IMR-90 (cell line): ENCODE measurements at regions not wholly inside any gene's neighbourhood (a gene's known extent, or its start where the extent isn't known, plus 50 kb on each side); places are given as distances from the start of the nearest gene placed in this dataset.

Experiments
- ATAC-seq: fragments of 200-7000 bp; cut with Tn5 transposase; 2 replicates; pipeline ENCODE4 v1.9.1; 2020; ENCODE audit warnings: low read depth, mild to moderate bottlenecking, moderate library complexity
- BruUV-seq: library from RNA; stranded (reverse); fragments of 400-500 nt; replicated peaks from 2 replicates; lab custom pipeline; 2021; lab: Mats Ljungman, UMichigan
- CTCF ChIA-PET: fragments of 300-600 bp; formaldehyde crosslinking; extraction: SDS; loops from one replicate; lab custom pipeline; 2021; ENCODE audit warnings: antibody characterized with exemption; lab: Yijun Ruan, JAX
- POLR2A ChIA-PET: fragments of 300-600 bp; sonication (Branson Sonifier 250); formaldehyde crosslinking; loops from one replicate; lab custom pipeline; 2022; ENCODE audit warnings: antibody characterized with exemption; ENCODE audit not compliant: unreplicated experiment; lab: Charles Lee
- DNase-seq: peaks from one replicate; pipeline ENCODE4 v3.0.0; 2013
- H2AFZ ChIP-seq: replicated peaks from 2 replicates; pipeline ENCODE3; 2013; ENCODE audit warnings: low read length, mild to moderate bottlenecking; ENCODE audit not compliant: poor library complexity
- H2AK5ac ChIP-seq: 2 replicates; pipeline ENCODE4 v1.6.1; 2013; ENCODE audit warnings: low read depth, low read length, inconsistent platforms
- H2AK9ac ChIP-seq: replicated peaks from 2 replicates; pipeline ENCODE3; 2013; ENCODE audit warnings: mild to moderate bottlenecking, low read depth, low read length, moderate library complexity; ENCODE audit not compliant: poor library complexity
- H2BK120ac ChIP-seq: 2 replicates; pipeline ENCODE4 v1.6.1; 2013; ENCODE audit warnings: low read depth, low read length, inconsistent platforms
- H2BK15ac ChIP-seq: 3 replicates; pipeline ENCODE4 v1.6.1; 2013; ENCODE audit warnings: low read depth, low read length, inconsistent platforms
- H2BK20ac ChIP-seq: 2 replicates; pipeline ENCODE4 v1.6.1; 2013; ENCODE audit warnings: low read depth, mild to moderate bottlenecking, inconsistent platforms, low read length, moderate library complexity
- H2BK5ac ChIP-seq: 2 replicates; pipeline ENCODE4 v1.6.1; 2013; ENCODE audit warnings: mild to moderate bottlenecking, low read depth, low read length, inconsistent platforms; ENCODE audit not compliant: poor library complexity, severe bottlenecking
- H3K14ac ChIP-seq: replicated peaks from 2 replicates; pipeline ENCODE4 v1.6.1; 2013; ENCODE audit warnings: low read depth, low read length, inconsistent platforms
- H3K18ac ChIP-seq: 2 replicates; pipeline ENCODE4 v1.6.1; 2013; ENCODE audit warnings: low read depth, low read length, control low read depth
- H3K23ac ChIP-seq: 2 replicates; pipeline ENCODE4 v1.6.1; 2013; ENCODE audit warnings: low read depth, low read length, inconsistent platforms
- H3K27ac ChIP-seq: 2 replicates; pipeline ENCODE4 v1.5.1; 2013; ENCODE audit warnings: mild to moderate bottlenecking, control low read depth, low read length; ENCODE audit not compliant: insufficient read depth
- H3K27me3 ChIP-seq: 2 replicates; pipeline ENCODE4 v1.6.1; 2013; ENCODE audit warnings: low read length; ENCODE audit not compliant: control insufficient read depth, insufficient read depth
- H3K36me3 ChIP-seq: 2 replicates; pipeline ENCODE4 v1.6.1; 2013; ENCODE audit warnings: low read length, mixed read lengths; ENCODE audit not compliant: control insufficient read depth, insufficient read depth
- H3K4ac ChIP-seq: 2 replicates; pipeline ENCODE4 v1.6.1; 2013; ENCODE audit warnings: low read depth, low read length, inconsistent platforms
- H3K4me1 ChIP-seq: 2 replicates; pipeline ENCODE4 v1.6.1; 2013; ENCODE audit warnings: low read length, mixed read lengths; ENCODE audit not compliant: control insufficient read depth, insufficient read depth
- H3K4me2 ChIP-seq: 2 replicates; pipeline ENCODE4 v1.6.1; 2013; ENCODE audit warnings: low read depth, mild to moderate bottlenecking, control low read depth, low read length, moderate library complexity
- H3K4me3 ChIP-seq: 2 replicates; pipeline ENCODE4 v1.5.1; 2013; ENCODE audit warnings: low read depth, mild to moderate bottlenecking, control low read depth, low read length, moderate library complexity; ENCODE audit not compliant: insufficient read depth
- H3K56ac ChIP-seq: 2 replicates; pipeline ENCODE4 v1.6.1; 2013; ENCODE audit warnings: low read length, inconsistent platforms; ENCODE audit not compliant: insufficient read depth; ENCODE audit errors: extremely low read depth
- H3K79me1 ChIP-seq, 2 experiments: 2 replicates each; pipeline ENCODE4 v1.6.1; 2013; ENCODE audit warnings: low read length in 2 of 2, inconsistent platforms in 1 of 2, low read depth in 1 of 2
- H3K9ac ChIP-seq: 2 replicates; pipeline ENCODE4 v1.6.1; 2013; ENCODE audit warnings: low read depth, low read length, control low read depth
- H3K9me1 ChIP-seq: 2 replicates; pipeline ENCODE4 v1.6.1; 2013; ENCODE audit warnings: low read length, inconsistent platforms; ENCODE audit not compliant: insufficient read depth
- H3K9me3 ChIP-seq: 2 replicates; pipeline ENCODE4 v1.6.1; 2013; ENCODE audit warnings: low read length; ENCODE audit not compliant: control insufficient read depth, insufficient read depth
- H4K20me1 ChIP-seq: 2 replicates; pipeline ENCODE4 v1.6.1; 2013; ENCODE audit warnings: low read length, inconsistent platforms; ENCODE audit not compliant: insufficient read depth
- H4K5ac ChIP-seq: 2 replicates; pipeline ENCODE4 v1.6.1; 2013; ENCODE audit warnings: mild to moderate bottlenecking, low read depth, low read length, control low read depth
- H4K8ac ChIP-seq, 2 experiments: 2 replicates each; pipeline ENCODE4 v1.6.1; 2013; ENCODE audit warnings: low read depth in 2 of 2, low read length in 2 of 2, control low read depth in 1 of 2, inconsistent platforms in 1 of 2
- H4K91ac ChIP-seq: 2 replicates; pipeline ENCODE4 v1.6.1; 2013; ENCODE audit warnings: low read depth, low read length, inconsistent platforms; ENCODE audit not compliant: insufficient read depth
- BHLHE40 ChIP-seq: fragments of 150-350 bp; IDR thresholded peaks from 2 replicates; pipeline ENCODE4 v1.6.1; 2016; ENCODE audit warnings: mild to moderate bottlenecking, low read depth, low read length
- CEBPB ChIP-seq: IDR thresholded peaks from 2 replicates; pipeline ENCODE4 v1.6.1; 2012; ENCODE audit warnings: low read depth, low read length, improper control_type of control experiment
- CHD1 ChIP-seq: IDR thresholded peaks from 2 replicates; pipeline ENCODE4 v1.6.1; 2012; ENCODE audit warnings: low read depth, low read length, improper control_type of control experiment
- CTCF ChIP-seq: conservative IDR thresholded peaks from 2 replicates; pipeline ENCODE4 v1.5.1; 2012; ENCODE audit warnings: mild to moderate bottlenecking, low read depth, low read length, improper control_type of control experiment
- ELK1 ChIP-seq: fragments of 150-350 bp; IDR thresholded peaks from 2 replicates; pipeline ENCODE4 v1.6.1; 2016; ENCODE audit warnings: low read depth, mild to moderate bottlenecking, low read length, moderate library complexity, borderline replicate concordance
- FOS ChIP-seq: fragments of 150-350 bp; IDR thresholded peaks from 2 replicates; pipeline ENCODE4 v1.6.1; 2016; ENCODE audit warnings: low read depth, low read length
- MAFK ChIP-seq: IDR thresholded peaks from 2 replicates; pipeline ENCODE4 v1.6.1; 2012; ENCODE audit warnings: low read depth, low read length, improper control_type of control experiment
- MAZ ChIP-seq: IDR thresholded peaks from 2 replicates; pipeline ENCODE4 v1.6.1; 2012; ENCODE audit warnings: low read depth, mild to moderate bottlenecking, low read length, improper control_type of control experiment, moderate library complexity, borderline replicate concordance
- MXI1 ChIP-seq: IDR thresholded peaks from 2 replicates; pipeline ENCODE4 v1.6.1; 2012; ENCODE audit warnings: low read depth, mild to moderate bottlenecking, low read length, moderate library complexity, borderline replicate concordance
- POLR2A ChIP-seq: IDR thresholded peaks from 2 replicates; pipeline ENCODE4 v1.6.1; 2012; ENCODE audit warnings: mild to moderate bottlenecking, low read depth, low read length
- RAD21 ChIP-seq: IDR thresholded peaks from 2 replicates; pipeline ENCODE4 v1.6.1; 2012; ENCODE audit warnings: low read length, improper control_type of control experiment
- RCOR1 ChIP-seq: IDR thresholded peaks from 2 replicates; pipeline ENCODE4 v1.6.1; 2012; ENCODE audit warnings: mild to moderate bottlenecking, low read length, improper control_type of control experiment; ENCODE audit not compliant: insufficient replicate concordance
- RFX5 ChIP-seq: IDR thresholded peaks from 2 replicates; pipeline ENCODE4 v1.8.0; 2012; ENCODE audit warnings: low read depth, mild to moderate bottlenecking, low read length, moderate library complexity
- SMC3 ChIP-seq: fragments of 150-350 bp; IDR thresholded peaks from 2 replicates; pipeline ENCODE4 v1.6.1; 2016; ENCODE audit warnings: low read depth, mild to moderate bottlenecking, antibody characterized with exemption, low read length, moderate library complexity
- USF2 ChIP-seq: fragments of 150-350 bp; IDR thresholded peaks from 2 replicates; pipeline ENCODE4 v1.6.1; 2017; ENCODE audit warnings: mild to moderate bottlenecking, antibody characterized with exemption, low read length, low read depth
- WGBS, 2 experiments: methylation state at CpG; one replicate each; pipeline versions ENCODE4 v1.1.5 to v1.1.7; 2013; ENCODE audit warnings: missing lambda C conversion rate in 2 of 2; ENCODE audit not compliant: insufficient read length in 1 of 2; ENCODE audit errors: extremely low coverage in 2 of 2; 5-methylcytosine and 5-hydroxymethylcytosine counted together
- dilution Hi-C: fragments of 300-500 bp; cut with HindIII; formaldehyde crosslinking; loops from one replicate; pipeline ENCODE4 v1.14.3; 2018; ENCODE audit warnings: low sequenced_read_pairs; ENCODE audit not compliant: unreplicated experiment
- in situ Hi-C: fragments of 300-500 bp; cut with MboI; formaldehyde crosslinking; loops from 3 replicates; pipeline ENCODE4 v1.14.3; 2019; ENCODE audit warnings: low sequenced_read_pairs, inconsistent platforms, mixed read lengths
- intact Hi-C: fragments of 100-400 bp; cut with micrococcal nuclease; formaldehyde crosslinking; loops from 2 replicates; pipeline ENCODE4 v1.10.0; 2022

GRCh38 chr1:199338760-199339159 lies 688.8 kb upstream of the NR5A2 start (continued):
- TF ChIP-seq CTCF (no peak), RCOR1 (no peak)

GRCh38 chr1:199352351-199352750 lies 675.2 kb upstream of the NR5A2 start:
- ATAC-seq, result no peak
- H3K27ac ChIP-seq, result no peak overlapping the region
- H4K91ac ChIP-seq, result no peak overlapping the region
- BruUV-seq, result no TSS peak
- dilution Hi-C loops (no loop called here), in situ Hi-C loops (no loop called here), intact Hi-C loops (no loop called here)
- 0 out of 2 replicates have a peak, but pooled peaks cover 3% of the 10 kb centered on the region for H3K9me3 ChIP-seq
- H4K8ac ChIP-seq, result no peak overlapping the region
- no peak overlapping the region for H2BK120ac ChIP-seq
- no peak overlapping the region for H3K4me2 ChIP-seq
- H3K18ac ChIP-seq, result no peak overlapping the region
- H2AFZ ChIP-seq, result peak overlapping the region; percentile 27
- H3K14ac ChIP-seq, result no peak overlapping the region
- H3K23ac ChIP-seq, result no peak overlapping the region; the same call in 1 of the 2 replicates
- no peak overlapping the region for H3K56ac ChIP-seq
- ChIA-PET CTCF (no interaction called here), POLR2A (no interaction called here)
- no peaks in the 10 kb centered on the region for H4K20me1 ChIP-seq
- H3K36me3 ChIP-seq, result no peaks in the 10 kb centered on the region
- H3K4ac ChIP-seq, result no peak overlapping the region
- no peak overlapping the region for H2BK15ac ChIP-seq
- no peak overlapping the region for H3K9ac ChIP-seq
- H2AK9ac ChIP-seq, result no peak overlapping the region
- no peak overlapping the region for H4K5ac ChIP-seq
- no peaks in the 10 kb centered on the region for H3K4me1 ChIP-seq
- H2BK20ac ChIP-seq, result no peak overlapping the region
- no peaks in the 10 kb centered on the region for H3K79me1 ChIP-seq
- WGBS, 2 experiments, result no CpG with 5 or more reads among the region's 5 CpGs
- no peaks in the 10 kb centered on the region; the same call in 1 of the 2 replicates for H3K9me1 ChIP-seq
- no peak for DNase-seq
- H2AK5ac ChIP-seq, result no peak overlapping the region
- H2BK5ac ChIP-seq, result no peak overlapping the region
- no peak overlapping the region for H3K4me3 ChIP-seq
- H3K27me3 ChIP-seq, result no peaks in the 10 kb centered on the region
- TF ChIP-seq RFX5, result no peak
- TF ChIP-seq MAFK, result no peak
- no peak for TF ChIP-seq BHLHE40
- no peak for TF ChIP-seq POLR2A
- no peak for TF ChIP-seq MAZ
- TF ChIP-seq MXI1, result no peak
- no peak for TF ChIP-seq SMC3
- TF ChIP-seq ELK1, result no peak
- TF ChIP-seq CHD1, result no peak
- no peak for TF ChIP-seq USF2
- no peak for TF ChIP-seq RAD21
- TF ChIP-seq FOS, result no peak
- no peak for TF ChIP-seq CEBPB
